ENCODE measurements at regions not wholly inside any gene's neighbourhood (a gene's known extent, or its start where the extent isn't known, plus 50 kb on each side); places are given as distances from the start of the nearest gene placed in this dataset.

DNA sequence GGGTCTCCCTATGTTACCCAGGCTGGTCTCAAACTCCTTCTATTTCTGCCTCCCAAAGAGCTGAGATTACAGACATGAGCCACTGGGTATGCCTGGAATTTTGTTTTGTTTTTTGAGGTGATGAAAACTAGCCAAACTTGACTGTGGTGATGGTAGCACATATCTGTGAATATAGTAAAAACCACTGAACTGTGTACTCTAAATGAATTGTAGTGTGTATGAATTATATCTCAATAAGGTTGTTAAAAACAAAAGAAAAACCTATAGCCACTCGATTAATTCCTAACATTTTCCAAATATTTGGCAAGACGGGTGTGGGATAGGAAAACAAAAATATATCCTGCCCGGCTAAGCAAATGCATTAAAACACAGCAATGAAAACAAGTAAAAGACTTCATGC is 1302.3 kb upstream of the CHAC2 start:
- Histone ChIP-seq H3K79me2 (ENCODE audit: low read depth) (no peaks in the 10 kb centered on the region), H3K27me3 (ENCODE audit: insufficient read depth, low read depth) (no peaks in the 10 kb centered on the region), H3F3A (ENCODE audit: insufficient read depth, low read depth) (no peaks in the 10 kb centered on the region), H3K4me1 (replicated peaks; ENCODE audit: insufficient read depth) (no peaks in the 10 kb centered on the region), H3K9me2 (ENCODE audit: insufficient read depth) (no peaks in the 10 kb centered on the region), H3K27ac (no peak overlapping the region), H4K20me1 (ENCODE audit: insufficient read depth) (no peaks in the 10 kb centered on the region), H3K4me2 (no peak overlapping the region), H3K4me3 (no peak overlapping the region), H3K9me3 (ENCODE audit: insufficient read depth, low read depth) (no peaks in the 10 kb centered on the region), H2AFZ (no peak overlapping the region), H3K36me3 (ENCODE audit: low read depth) (no peaks in the 10 kb centered on the region)
- TF ChIP-seq EZH2 (IDR thresholded peaks at IDR 0.05; ENCODE audit: low read depth) (no peak), CTCF (conservative IDR thresholded peaks at IDR 0.05) (no peak)
- intact Hi-C loops (cut with micrococcal nuclease; ENCODE audit: unreplicated experiment) = no loop called here
- ChIA-PET POLR2A (ENCODE audit: unreplicated experiment) (no interaction called here), CTCF (no interaction called here)
- no peak for DNase-seq
- no TSS peak for BruUV-seq (replicated peaks)

GRCh38 chr2:52463457-52463856 is 1304.1 kb upstream of the CHAC2 start:
- Histone ChIP-seq H4K20me1 (ENCODE audit: insufficient read depth) (no peaks in the 10 kb centered on the region), H3K4me2 (no peak overlapping the region), H3K9me2 (ENCODE audit: insufficient read depth) (no peaks in the 10 kb centered on the region), H3K4me1 (replicated peaks; ENCODE audit: insufficient read depth) (no peaks in the 10 kb centered on the region), H3K27me3 (ENCODE audit: insufficient read depth, low read depth) (no peaks in the 10 kb centered on the region), H3K4me3 (no peak overlapping the region), H3F3A (ENCODE audit: insufficient read depth, low read depth) (no peaks in the 10 kb centered on the region), H2AFZ (no peak overlapping the region), H3K79me2 (ENCODE audit: low read depth) (no peaks in the 10 kb centered on the region), H3K9me3 (ENCODE audit: insufficient read depth, low read depth) (no peaks in the 10 kb centered on the region), H3K27ac (no peak overlapping the region), H3K36me3 (ENCODE audit: low read depth) (no peaks in the 10 kb centered on the region)
- intact Hi-C loops (cut with micrococcal nuclease; ENCODE audit: unreplicated experiment) = no loop called here
- CTCF ChIA-PET = no interaction called here
- POLR2A ChIA-PET (ENCODE audit: unreplicated experiment) = no interaction called here
- no peak for DNase-seq
- no peak for TF ChIP-seq EZH2 (IDR thresholded peaks at IDR 0.05; ENCODE audit: low read depth)
- TF ChIP-seq CTCF (conservative IDR thresholded peaks at IDR 0.05) = no peak
- no TSS peak for BruUV-seq (replicated peaks)

DNA sequence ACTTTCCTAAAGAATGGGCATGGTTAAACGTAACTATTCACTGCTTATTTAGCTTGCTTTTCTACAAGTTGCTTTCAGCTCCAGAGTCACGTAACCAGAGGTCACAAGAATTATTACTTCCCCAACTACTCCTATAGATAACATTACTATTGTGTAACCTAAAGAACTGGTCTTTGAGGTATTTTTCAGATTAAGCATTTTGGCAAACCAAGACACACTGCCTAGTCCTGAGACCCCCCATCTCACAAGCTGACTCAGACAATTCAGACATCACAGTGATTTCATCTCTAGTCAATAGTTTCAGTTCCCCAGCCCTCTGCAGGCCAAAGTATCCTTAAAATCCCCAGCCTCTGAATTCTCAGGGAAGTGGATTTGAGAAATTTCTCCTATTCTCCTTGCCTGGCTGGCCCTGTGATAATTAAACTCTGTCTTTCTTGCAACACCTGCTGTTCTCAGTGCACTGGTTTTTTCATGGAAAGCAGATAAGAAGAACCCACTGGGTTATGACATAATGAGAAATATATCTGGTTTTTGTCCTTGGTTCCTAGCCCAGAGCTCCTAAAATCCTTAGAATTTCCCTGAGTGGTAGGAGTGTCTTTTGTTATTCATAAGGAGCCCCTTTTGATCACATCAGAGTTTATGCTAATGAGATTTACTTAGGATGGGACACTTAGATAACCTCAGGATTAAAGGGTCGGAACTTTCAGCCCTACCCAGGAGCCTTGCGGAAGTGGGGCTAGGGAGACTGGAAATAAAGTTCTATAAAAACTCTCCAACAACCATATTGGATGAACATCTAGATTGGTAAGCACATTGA is 1310.8 kb upstream of the CHAC2 start:
- CTCF ChIA-PET = no interaction called here

More for the DNA sequence above, 1310.8 kb upstream of the CHAC2 start:
- no peak for TF ChIP-seq CTCF (conservative IDR thresholded peaks at IDR 0.05)
- TF ChIP-seq EZH2 (IDR thresholded peaks at IDR 0.05; ENCODE audit: low read depth) = no peak
- H3F3A ChIP-seq (ENCODE audit: insufficient read depth, low read depth) = no peaks in the 10 kb centered on the region
- H3K79me2 ChIP-seq (ENCODE audit: low read depth) = no peaks in the 10 kb centered on the region
- no peak for DNase-seq
- no TSS peak for BruUV-seq (replicated peaks)
- no peak overlapping the region for H2AFZ ChIP-seq
- intact Hi-C loops (cut with micrococcal nuclease; ENCODE audit: unreplicated experiment) = no loop called here
- no peaks in the 10 kb centered on the region for H4K20me1 ChIP-seq (ENCODE audit: insufficient read depth)
- H3K9me2 ChIP-seq (ENCODE audit: insufficient read depth) = no peaks in the 10 kb centered on the region
- H3K27me3 ChIP-seq (ENCODE audit: insufficient read depth, low read depth) = no peaks in the 10 kb centered on the region
- no peaks in the 10 kb centered on the region for H3K4me1 ChIP-seq (replicated peaks; ENCODE audit: insufficient read depth)
- no peak overlapping the region for H3K27ac ChIP-seq
- H3K9me3 ChIP-seq (ENCODE audit: insufficient read depth, low read depth) = no peaks in the 10 kb centered on the region
- POLR2A ChIA-PET (ENCODE audit: unreplicated experiment) = no interaction called here
- H3K4me2 ChIP-seq = no peak overlapping the region
- H3K36me3 ChIP-seq (ENCODE audit: low read depth) = no peaks in the 10 kb centered on the region
- no peak overlapping the region for H3K4me3 ChIP-seq

Data from PC-9 (cell line).